GM21423 (cell line): ENCODE measurements at regions not wholly inside any gene's neighbourhood (a gene's known extent, or its start where the extent isn't known, plus 50 kb on each side); places are given as distances from the start of the nearest gene placed in this dataset.

Experiments
- ATAC-seq: cut with Tn5 transposase; IDR thresholded peaks from one replicate; pipeline ENCODE4 v1.9.1; 2021; ENCODE audit warnings: mild to moderate bottlenecking, moderate library complexity; ENCODE audit not compliant: unreplicated experiment

- ATAC-seq = no peak
These were observed 121.5 kb upstream of the CPEB2 start for GRCh38 chr4:14880805-14881204.

- no peak for ATAC-seq
These were observed 119.1 kb upstream of the CPEB2 start for GRCh38 chr4:14883166-14883565.

- ATAC-seq = no peak
These were observed 118.6 kb upstream of the CPEB2 start for GRCh38 chr4:14883661-14884060.

GRCh38 chr4:14887842-14888433 lies 114.3 kb upstream of the CPEB2 start:
- no peak for ATAC-seq

GRCh38 chr4:14888790-14889572 lies 113.3 kb upstream of the CPEB2 start:
- no peak for ATAC-seq

- no peak for ATAC-seq
These were observed 109.7 kb upstream of the CPEB2 start for GRCh38 chr4:14892563-14892962.

GRCh38 chr4:14893713-14894112 lies 108.6 kb upstream of the CPEB2 start:
- no peak for ATAC-seq

GRCh38 chr4:14894392-14895292 lies 107.6 kb upstream of the CPEB2 start:
- ATAC-seq = no peak

- no peak for ATAC-seq
These were observed 105.6 kb upstream of the CPEB2 start for GRCh38 chr4:14896656-14897175.

- no peak for ATAC-seq
These were observed 105.1 kb upstream of the CPEB2 start for GRCh38 chr4:14897217-14897616.

- ATAC-seq = no peak
These were observed 103.3 kb upstream of the CPEB2 start for GRCh38 chr4:14898989-14899388.

GRCh38 chr4:14902342-14902741 lies 99.9 kb upstream of the CPEB2 start:
- ATAC-seq = no peak

- no peak for ATAC-seq
These were observed 99.0 kb upstream of the CPEB2 start for GRCh38 chr4:14903321-14903720.

GRCh38 chr4:14906805-14907204 lies 95.5 kb upstream of the CPEB2 start:
- ATAC-seq = no peak

GRCh38 chr4:14908635-14909034 lies 93.6 kb upstream of the CPEB2 start:
- no peak for ATAC-seq

GRCh38 chr4:14910411-14910810 lies 91.9 kb upstream of the CPEB2 start:
- no peak for ATAC-seq

- ATAC-seq = no peak
These were observed 89.9 kb upstream of the CPEB2 start for GRCh38 chr4:14912426-14912825.

- ATAC-seq = no peak
These were observed 87.3 kb upstream of the CPEB2 start for GRCh38 chr4:14915018-14915417.

- ATAC-seq = no peak
These were observed 85.6 kb upstream of the CPEB2 start for GRCh38 chr4:14916554-14917297.

- ATAC-seq = no peak
These were observed 85.0 kb upstream of the CPEB2 start for GRCh38 chr4:14917298-14917633.

GRCh38 chr4:14918336-14918735 lies 83.9 kb upstream of the CPEB2 start:
- no peak for ATAC-seq
